ENCODE measurements at regions not wholly inside any gene's neighbourhood (a gene's known extent, or its start where the extent isn't known, plus 50 kb on each side); places are given as distances from the start of the nearest gene placed in this dataset.

GRCh38 chr5:28404363-28405071 is 1366.1 kb upstream of the CDH9 start:
- TF ChIP-seq, protein P1, sequence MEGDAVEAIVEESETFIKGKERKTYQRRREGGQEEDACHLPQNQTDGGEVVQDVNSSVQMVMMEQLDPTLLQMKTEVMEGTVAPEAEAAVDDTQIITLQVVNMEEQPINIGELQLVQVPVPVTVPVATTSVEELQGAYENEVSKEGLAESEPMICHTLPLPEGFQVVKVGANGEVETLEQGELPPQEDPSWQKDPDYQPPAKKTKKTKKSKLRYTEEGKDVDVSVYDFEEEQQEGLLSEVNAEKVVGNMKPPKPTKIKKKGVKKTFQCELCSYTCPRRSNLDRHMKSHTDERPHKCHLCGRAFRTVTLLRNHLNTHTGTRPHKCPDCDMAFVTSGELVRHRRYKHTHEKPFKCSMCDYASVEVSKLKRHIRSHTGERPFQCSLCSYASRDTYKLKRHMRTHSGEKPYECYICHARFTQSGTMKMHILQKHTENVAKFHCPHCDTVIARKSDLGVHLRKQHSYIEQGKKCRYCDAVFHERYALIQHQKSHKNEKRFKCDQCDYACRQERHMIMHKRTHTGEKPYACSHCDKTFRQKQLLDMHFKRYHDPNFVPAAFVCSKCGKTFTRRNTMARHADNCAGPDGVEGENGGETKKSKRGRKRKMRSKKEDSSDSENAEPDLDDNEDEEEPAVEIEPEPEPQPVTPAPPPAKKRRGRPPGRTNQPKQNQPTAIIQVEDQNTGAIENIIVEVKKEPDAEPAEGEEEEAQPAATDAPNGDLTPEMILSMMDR (IDR thresholded peaks at IDR 0.05) = no peak
- no peak for TF ChIP-seq POLR2A (IDR thresholded peaks at IDR 0.05)

Data from body of pancreas (tissue), 4 donors.